Tibial nerve (tissue), 4 donors: ENCODE measurements at regions not wholly inside any gene's neighbourhood (a gene's known extent, or its start where the extent isn't known, plus 50 kb on each side); places are given as distances from the start of the nearest gene placed in this dataset.

ENCODE experiments used
- DNase-seq, 2 donors: peaks; one replicate each; pipeline ENCODE4 v3.0.0-alpha.2; 2019; ENCODE audit warnings: low spot score in 2 of 2
- H3K27ac ChIP-seq, 4 donors: fragments of 200-600 bp; sonication (generic) in 3 of 4; one replicate each; pipeline ENCODE4 v1.5.1; 2017 to 2019; ENCODE audit warnings: mild to moderate bottlenecking in 1 of 4
- H3K27me3 ChIP-seq, 2 donors: fragments of 200-600 bp; sonication (generic) in 1 of 2; one replicate each; pipeline versions ENCODE4 v1.5.1 to v1.6.0; 2017 to 2019
- H3K36me3 ChIP-seq, 3 donors: fragments of 200-600 bp; sonication (generic); one replicate each; pipeline ENCODE4 v1.5.1; 2018 to 2019
- H3K4me1 ChIP-seq, 4 donors: fragments of 200-600 bp; sonication (generic) in 3 of 4; one replicate each; pipeline ENCODE4 v1.5.1; 2017 to 2019
- H3K4me3 ChIP-seq, 4 donors: fragments of 200-600 bp; sonication (generic) in 3 of 4; one replicate each; pipeline ENCODE4 v1.5.1; 2017 to 2019; ENCODE audit warnings: mild to moderate bottlenecking in 1 of 4, moderate library complexity in 1 of 4
- H3K9me3 ChIP-seq, 4 donors: fragments of 200-600 bp; sonication (generic) in 3 of 4; one replicate each; pipeline ENCODE4 v1.5.1; 2017 to 2019
- CTCF ChIP-seq, 5 experiments: fragments of 200-600 bp in 3 of 5; fragments of 450-650 bp in 2 of 5; sonication (generic) in 3 of 5; IDR thresholded peaks; one replicate each; pipeline ENCODE4 v1.5.1; 2016 to 2019; ENCODE audit warnings: antibody characterized with exemption in 5 of 5, mild to moderate bottlenecking in 3 of 5, moderate library complexity in 2 of 5
- EP300 ChIP-seq, 2 donors: sonication (generic); formaldehyde crosslinking; IDR thresholded peaks; one replicate each; pipeline ENCODE4 v1.6.1; 2017; ENCODE audit warnings: antibody characterized with exemption in 2 of 2, mild to moderate bottlenecking in 1 of 2
- POLR2A ChIP-seq, 2 donors: fragments of 450-650 bp; IDR thresholded peaks; one replicate each; pipeline ENCODE4 v1.6.1; 2017; ENCODE audit warnings: antibody characterized with exemption in 2 of 2, mild to moderate bottlenecking in 2 of 2, moderate library complexity in 2 of 2
- WGBS, 2 donors: methylation state at CpG; one replicate each; pipeline ENCODE4 v1.1.5; 2018; 5-methylcytosine and 5-hydroxymethylcytosine counted together

- DNase-seq: no peak
- Histone ChIP-seq H3K36me3 (no peaks in the 10 kb centered on the region), H3K4me3 (no peak overlapping the region), H3K4me1 (no peaks in the 10 kb centered on the region), H3K27ac (no peak overlapping the region), H3K9me3 (no peaks in the 10 kb centered on the region), H3K27me3 (no peaks in the 10 kb centered on the region)
- 84% methylated on average over 2 of the region's 2 CpGs for WGBS, 2 donors
- TF ChIP-seq CTCF (IDR thresholded peaks at IDR 0.05): no peak
- no peak for TF ChIP-seq POLR2A (IDR thresholded peaks at IDR 0.05)
- no peak for TF ChIP-seq EP300 (IDR thresholded peaks at IDR 0.05)
Measured at GRCh38 chr5:7012057-7012456, 298.8 kb downstream of the TENT4A start.

GRCh38 chr5:7014611-7015010, 301.4 kb downstream of the TENT4A start:
- Histone ChIP-seq H3K27ac (no peak overlapping the region), H3K27me3 (no peaks in the 10 kb centered on the region), H3K36me3 (no peaks in the 10 kb centered on the region), H3K4me1 (no peaks in the 10 kb centered on the region), H3K4me3 (no peak overlapping the region), H3K9me3 (no peaks in the 10 kb centered on the region)
- no peak for TF ChIP-seq EP300 (IDR thresholded peaks at IDR 0.05)
- TF ChIP-seq CTCF (IDR thresholded peaks at IDR 0.05): no peak
- no peak for TF ChIP-seq POLR2A (IDR thresholded peaks at IDR 0.05)
- DNase-seq: no peak
- 55 to 78% methylated on average over 2 of the region's 2 CpGs for WGBS, 2 donors

GRCh38 chr5:7015586-7016256, 302.5 kb downstream of the TENT4A start:
- TF ChIP-seq POLR2A (IDR thresholded peaks at IDR 0.05) (no peak), EP300 (IDR thresholded peaks at IDR 0.05) (no peak), CTCF (IDR thresholded peaks at IDR 0.05) (no peak)
- H3K4me1 ChIP-seq: no peaks in the 10 kb centered on the region
- H3K9me3 ChIP-seq: peaks cover 0 to 8% (median 0%) of the 10 kb centered on the region in 4 donors
- no peak overlapping the region for H3K27ac ChIP-seq
- no peaks in the 10 kb centered on the region for H3K36me3 ChIP-seq
- no peak overlapping the region for H3K4me3 ChIP-seq
- H3K27me3 ChIP-seq: no peaks in the 10 kb centered on the region
- DNase-seq: no peak
- 72 to 76% methylated on average over 6 of the region's 6 CpGs for WGBS, 2 donors

- TF ChIP-seq CTCF (IDR thresholded peaks at IDR 0.05): no peak
- no peak for TF ChIP-seq POLR2A (IDR thresholded peaks at IDR 0.05)
- TF ChIP-seq EP300 (IDR thresholded peaks at IDR 0.05): no peak
- WGBS, 2 donors: 61 to 62% methylated on average over 10 of the region's 10 CpGs
- Histone ChIP-seq H3K27ac (no peak overlapping the region), H3K36me3 (no peaks in the 10 kb centered on the region), H3K4me1 (no peaks in the 10 kb centered on the region), H3K4me3 (no peak overlapping the region), H3K9me3 (peaks cover 0 to 22% (median 4%) of the 10 kb centered on the region in 4 donors), H3K27me3 (no peaks in the 10 kb centered on the region)
- DNase-seq: no peak
Measured at GRCh38 chr5:7016999-7017747, 303.9 kb downstream of the TENT4A start.

- TF ChIP-seq EP300 (IDR thresholded peaks at IDR 0.05) (no peak), CTCF (IDR thresholded peaks at IDR 0.05) (no peak), POLR2A (IDR thresholded peaks at IDR 0.05) (no peak)
- WGBS, 2 donors: 71 to 85% methylated on average over 5 of the region's 5 CpGs
- Histone ChIP-seq H3K4me3 (no peak overlapping the region), H3K27ac (no peak overlapping the region), H3K27me3 (no peaks in the 10 kb centered on the region), H3K4me1 (no peaks in the 10 kb centered on the region), H3K9me3 (peaks cover 0 to 32% (median 6%) of the 10 kb centered on the region in 4 donors), H3K36me3 (no peaks in the 10 kb centered on the region)
- DNase-seq: no peak
Measured at GRCh38 chr5:7018198-7018597, 305.0 kb downstream of the TENT4A start.
